Activated T-helper 1 cell treated with Interleukin-2 at 50 U/mL for 16 hours (primary cell): ENCODE measurements at regions not wholly inside any gene's neighbourhood (a gene's known extent, or its start where the extent isn't known, plus 50 kb on each side); places are given as distances from the start of the nearest gene placed in this dataset.
"Not testable (repeated sequence)": the region's sequence is repeated elsewhere in the genome, so short reads cannot be mapped to it uniquely, and the experiment has no call there.

ENCODE experiments used
- DNase-seq: peaks from one replicate; pipeline ENCODE4 v3.0.0-alpha.2; 2020; ENCODE audit warnings: low read depth

DNA sequence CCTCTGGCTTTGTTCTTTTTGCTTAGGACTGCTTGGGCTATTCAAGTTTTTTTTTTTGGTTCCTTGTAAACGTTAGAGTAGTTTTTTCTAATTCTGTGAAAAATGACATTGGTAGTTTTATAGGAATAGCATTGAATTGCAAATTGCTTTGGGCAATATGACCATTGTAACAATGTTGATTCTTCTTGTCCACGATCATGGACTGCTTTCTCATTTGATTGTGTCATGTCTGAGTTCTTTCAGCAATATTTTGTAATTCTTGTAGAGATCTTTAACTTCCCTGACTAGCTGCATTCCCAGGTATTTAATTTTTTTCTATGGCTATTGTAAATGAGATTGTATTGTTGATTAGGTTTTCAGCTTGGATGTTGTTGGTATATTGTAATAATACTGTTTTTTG lies 286.2 kb upstream of the C1QTNF3 start:
- DNase-seq = not testable (repeated sequence)

DNA sequence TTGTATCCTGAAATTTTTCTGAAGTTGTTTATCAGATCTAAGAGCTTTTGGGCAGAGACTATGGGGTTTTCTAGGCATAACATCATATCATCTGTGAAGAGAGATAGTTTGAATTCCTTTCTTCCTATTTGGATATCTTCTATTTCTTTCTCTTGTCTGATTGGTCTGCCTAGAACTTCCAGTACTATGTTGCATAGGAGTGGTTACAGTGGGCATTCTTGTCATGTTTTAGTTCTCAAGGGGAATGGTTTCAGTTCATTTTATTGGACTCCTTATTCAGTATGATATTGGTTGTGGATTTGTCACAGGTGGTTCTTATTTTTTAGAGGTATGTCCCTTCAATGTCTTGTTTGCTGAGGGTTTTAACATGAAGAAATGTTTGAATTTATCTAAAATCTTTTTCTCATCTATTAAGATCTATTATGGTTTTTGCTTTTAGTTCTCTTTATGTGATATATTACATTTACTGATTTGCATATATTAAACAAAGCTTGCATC lies 286.6 kb upstream of the C1QTNF3 start:
- not testable (repeated sequence) for DNase-seq

DNA sequence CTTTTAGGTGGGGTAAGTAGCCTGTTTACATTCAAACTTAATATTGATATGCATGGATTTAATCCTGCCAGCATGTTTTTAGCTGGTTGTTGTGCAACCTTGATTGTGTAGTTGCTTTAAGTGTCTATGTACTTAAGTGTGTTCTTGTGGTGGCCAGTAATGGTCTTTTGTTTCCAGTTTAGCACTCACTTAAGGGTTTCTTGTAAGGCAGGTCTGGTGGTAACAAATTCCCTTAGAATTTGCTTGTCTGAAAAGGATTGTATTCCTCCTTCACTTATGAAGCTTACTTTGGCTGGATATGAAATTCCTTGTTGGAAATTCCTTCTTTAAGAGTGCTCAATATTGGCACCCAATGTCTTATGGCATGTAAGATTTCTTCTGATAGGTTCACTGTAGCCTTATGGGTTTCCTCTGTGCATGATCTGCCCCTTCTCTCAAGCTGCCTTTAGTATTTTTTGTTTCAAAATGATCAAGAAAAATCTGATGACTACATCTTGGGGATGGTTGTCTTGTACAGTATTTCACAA lies 289.0 kb upstream of the C1QTNF3 start:
- not testable (repeated sequence) for DNase-seq

- DNase-seq = not testable (repeated sequence)
Measured at GRCh38 chr5:34339408-34340001, 296.5 kb upstream of the C1QTNF3 start.

- not testable (repeated sequence) for DNase-seq
Measured at GRCh38 chr5:34354440-34354839, 301.7 kb upstream of the RAI14 start.

GRCh38 chr5:34371417-34371816 lies 284.7 kb upstream of the RAI14 start:
- DNase-seq = not testable (repeated sequence)

DNA sequence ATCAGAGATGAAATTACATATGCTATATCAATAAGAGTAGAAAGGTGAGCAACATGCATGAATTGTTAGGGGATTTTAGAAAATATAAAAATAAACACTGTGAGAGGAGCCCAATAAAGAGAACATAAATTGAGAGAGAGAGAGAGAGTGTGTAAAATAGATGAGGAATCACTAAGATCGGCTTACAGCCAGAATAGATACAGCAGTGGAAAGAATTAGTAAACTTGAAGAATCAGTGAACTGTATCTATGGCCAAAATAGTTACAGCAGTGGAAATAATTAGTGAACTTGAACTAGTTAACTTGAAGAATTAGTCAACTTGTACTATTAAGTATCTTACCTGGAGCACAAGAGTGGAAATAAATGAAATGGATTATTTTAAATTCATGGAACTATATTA lies 284.3 kb upstream of the RAI14 start:
- not testable (repeated sequence) for DNase-seq

- not testable (repeated sequence) for DNase-seq
Measured at GRCh38 chr5:34372739-34373138, 283.4 kb upstream of the RAI14 start.

- DNase-seq = not testable (repeated sequence)
Measured at GRCh38 chr5:34377651-34378050, 278.5 kb upstream of the RAI14 start.

- DNase-seq = not testable (repeated sequence)
Measured at GRCh38 chr5:34378498-34378897, 277.6 kb upstream of the RAI14 start.

- not testable (repeated sequence) for DNase-seq
Measured at GRCh38 chr5:34388754-34389153, 267.4 kb upstream of the RAI14 start.

- no peak for DNase-seq
Measured at GRCh38 chr5:34409373-34409772, 246.8 kb upstream of the RAI14 start.

GRCh38 chr5:34410411-34411139 lies 245.6 kb upstream of the RAI14 start:
- DNase-seq = no peak

- DNase-seq = no peak
Measured at GRCh38 chr5:34411470-34412346, 244.4 kb upstream of the RAI14 start.

GRCh38 chr5:34412736-34413135 lies 243.4 kb upstream of the RAI14 start:
- DNase-seq = no peak

- no peak for DNase-seq
Measured at GRCh38 chr5:34415559-34416198, 240.4 kb upstream of the RAI14 start.

GRCh38 chr5:34416501-34417008 lies 239.6 kb upstream of the RAI14 start:
- DNase-seq = no peak

- not testable (repeated sequence) for DNase-seq
Measured at GRCh38 chr5:34420191-34420590, 235.9 kb upstream of the RAI14 start.

- no peak for DNase-seq
Measured at GRCh38 chr5:34436761-34437501, 219.2 kb upstream of the RAI14 start.

- DNase-seq = no peak
Measured at GRCh38 chr5:34439601-34440000, 216.5 kb upstream of the RAI14 start.

DNA sequence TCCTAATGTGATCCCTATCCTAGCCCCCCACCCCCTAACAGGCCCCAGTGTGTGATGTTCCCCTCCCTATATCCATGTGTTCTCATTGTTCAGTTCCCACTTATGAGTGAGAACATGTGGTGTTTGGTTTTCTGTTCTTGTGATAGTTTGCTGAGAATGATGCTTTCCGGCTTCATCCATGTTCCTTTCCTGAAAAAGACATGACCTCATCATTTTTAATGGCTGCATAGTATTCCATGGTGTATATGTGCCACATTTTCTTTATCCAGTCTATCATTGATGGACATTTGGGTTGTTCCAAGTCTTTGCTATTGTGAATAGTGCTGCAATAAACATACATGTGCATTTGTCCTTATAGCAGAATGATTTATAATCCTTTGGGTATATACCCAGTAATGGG lies 214.4 kb upstream of the RAI14 start:
- DNase-seq = not testable (repeated sequence)
